ENCODE measurements at regions not wholly inside any gene's neighbourhood (a gene's known extent, or its start where the extent isn't known, plus 50 kb on each side); places are given as distances from the start of the nearest gene placed in this dataset.
"Not testable (repeated sequence)": the region's sequence is repeated elsewhere in the genome, so short reads cannot be mapped to it uniquely, and the experiment has no call there.

GRCh38 chr7:65462148-65462716, 88.6 kb downstream of the ZNF92 start:
- no peak for TF ChIP-seq EZH2 (IDR thresholded peaks at IDR 0.05; ENCODE audit: low read length)
- no peak for TF ChIP-seq CTCF (optimal IDR thresholded peaks at IDR 0.05 in 1 of 3, IDR thresholded peaks at IDR 0.05 in 1 of 3, conservative IDR thresholded peaks at IDR 0.05 in 1 of 3; ENCODE audit: extremely low read depth in 1 of 3, insufficient read depth in 2 of 3, low read length in 3 of 3)
- Histone ChIP-seq H3K4me1 (ENCODE audit: control insufficient read depth, extremely low read depth, insufficient read depth, low read length) (peaks cover 2% of the 10 kb centered on the region), H3K9ac (ENCODE audit: control insufficient read depth, extremely low read depth, insufficient read depth, low read length) (no peak overlapping the region), H3K27me3 (ENCODE audit: control insufficient read depth, extremely low read depth, insufficient read depth, low read length) (no peaks in the 10 kb centered on the region), H3K9me1 (ENCODE audit: control insufficient read depth, extremely low read depth, insufficient read depth, low read length) (no peaks in the 10 kb centered on the region), H4K20me1 (ENCODE audit: control insufficient read depth, extremely low read depth, insufficient read depth, low read length) (no peaks in the 10 kb centered on the region), H3K79me2 (ENCODE audit: control insufficient read depth, insufficient read depth, low read length) (no peaks in the 10 kb centered on the region), H3K9me3 (ENCODE audit: control insufficient read depth, low read depth, low read length) (no peaks in the 10 kb centered on the region), H2AFZ (ENCODE audit: control insufficient read depth, low read length) (no peak overlapping the region), H3K36me3 (ENCODE audit: control insufficient read depth in 2 of 2, extremely low read depth in 1 of 2, insufficient read depth in 2 of 2, low read length in 2 of 2) (no peaks in the 10 kb centered on the region), H3K4me2 (ENCODE audit: control insufficient read depth, extremely low read depth, insufficient read depth, low read depth, low read length) (no peak overlapping the region), H3K4me3 (ENCODE audit: control insufficient read depth in 2 of 3, extremely low read depth in 1 of 3, insufficient read depth in 2 of 3, low read depth in 1 of 3, low read length in 3 of 3) (no peak overlapping the region), H3K27ac (ENCODE audit: control insufficient read depth, insufficient read depth, low read length) (no peak overlapping the region)
- dilution Hi-C loops (cut with MboI; ENCODE audit: extremely low pct_ligation_motif_present, low sequenced_read_pairs) = no loop called here
- FAIRE-seq (no peak), DNase-seq (ENCODE audit: low read depth, low spot score) (no peak)

GRCh38 chr7:65463184-65463583, 89.5 kb downstream of the ZNF92 start:
- no peak for DNase-seq (ENCODE audit: low read depth, low spot score)

GRCh38 chr7:65469919-65470558, 96.4 kb downstream of the ZNF92 start:
- H3K4me1 ChIP-seq (ENCODE audit: control insufficient read depth, extremely low read depth, insufficient read depth, low read length); H4K20me1 ChIP-seq (ENCODE audit: control insufficient read depth, extremely low read depth, insufficient read depth, low read length); dilution Hi-C loops (cut with MboI; ENCODE audit: extremely low pct_ligation_motif_present, low sequenced_read_pairs); H3K9ac ChIP-seq (ENCODE audit: control insufficient read depth, extremely low read depth, insufficient read depth, low read length); H3K4me3 ChIP-seq (ENCODE audit: control insufficient read depth in 2 of 3, extremely low read depth in 1 of 3, insufficient read depth in 2 of 3, low read depth in 1 of 3, low read length in 3 of 3); FAIRE-seq; H2AFZ ChIP-seq (ENCODE audit: control insufficient read depth, low read length); H3K27me3 ChIP-seq (ENCODE audit: control insufficient read depth, extremely low read depth, insufficient read depth, low read length); DNase-seq (ENCODE audit: low read depth, low spot score); H3K4me2 ChIP-seq (ENCODE audit: control insufficient read depth, extremely low read depth, insufficient read depth, low read depth, low read length); H3K9me1 ChIP-seq (ENCODE audit: control insufficient read depth, extremely low read depth, insufficient read depth, low read length); H3K9me3 ChIP-seq (ENCODE audit: control insufficient read depth, low read depth, low read length); H3K79me2 ChIP-seq (ENCODE audit: control insufficient read depth, insufficient read depth, low read length); H3K36me3 ChIP-seq (ENCODE audit: control insufficient read depth in 2 of 2, extremely low read depth in 1 of 2, insufficient read depth in 2 of 2, low read length in 2 of 2); H3K27ac ChIP-seq (ENCODE audit: control insufficient read depth, insufficient read depth, low read length): not testable (repeated sequence)

More at GRCh38 chr7:65463184-65463583, 89.5 kb downstream of the ZNF92 start:
- Histone ChIP-seq H3K9me1 (ENCODE audit: control insufficient read depth, extremely low read depth, insufficient read depth, low read length) (no peaks in the 10 kb centered on the region), H3K27ac (ENCODE audit: control insufficient read depth, insufficient read depth, low read length) (no peak overlapping the region), H3K36me3 (ENCODE audit: control insufficient read depth in 2 of 2, extremely low read depth in 1 of 2, insufficient read depth in 2 of 2, low read length in 2 of 2) (no peaks in the 10 kb centered on the region), H3K27me3 (ENCODE audit: control insufficient read depth, extremely low read depth, insufficient read depth, low read length) (no peaks in the 10 kb centered on the region), H2AFZ (ENCODE audit: control insufficient read depth, low read length) (no peak overlapping the region), H3K9ac (ENCODE audit: control insufficient read depth, extremely low read depth, insufficient read depth, low read length) (no peak overlapping the region), H3K4me3 (ENCODE audit: control insufficient read depth in 2 of 3, extremely low read depth in 1 of 3, insufficient read depth in 2 of 3, low read depth in 1 of 3, low read length in 3 of 3) (no peak overlapping the region), H3K79me2 (ENCODE audit: control insufficient read depth, insufficient read depth, low read length) (no peaks in the 10 kb centered on the region), H3K9me3 (ENCODE audit: control insufficient read depth, low read depth, low read length) (no peaks in the 10 kb centered on the region), H3K4me2 (ENCODE audit: control insufficient read depth, extremely low read depth, insufficient read depth, low read depth, low read length) (no peak overlapping the region), H4K20me1 (ENCODE audit: control insufficient read depth, extremely low read depth, insufficient read depth, low read length) (no peaks in the 10 kb centered on the region), H3K4me1 (ENCODE audit: control insufficient read depth, extremely low read depth, insufficient read depth, low read length) (peaks cover 2% of the 10 kb centered on the region)
- dilution Hi-C loops (cut with MboI; ENCODE audit: extremely low pct_ligation_motif_present, low sequenced_read_pairs) = no loop called here
- FAIRE-seq = peak; percentile 69
- TF ChIP-seq CTCF (optimal IDR thresholded peaks at IDR 0.05 in 1 of 3, IDR thresholded peaks at IDR 0.05 in 1 of 3, conservative IDR thresholded peaks at IDR 0.05 in 1 of 3; ENCODE audit: extremely low read depth in 1 of 3, insufficient read depth in 2 of 3, low read length in 3 of 3) = no peak

Measured in keratinocyte (primary cell).